IMR-90 (cell line): ENCODE measurements at regions not wholly inside any gene's neighbourhood (a gene's known extent, or its start where the extent isn't known, plus 50 kb on each side); places are given as distances from the start of the nearest gene placed in this dataset.

Experiments used
- ATAC-seq: fragments of 200-7000 bp; cut with Tn5 transposase; 2 replicates; pipeline ENCODE4 v1.9.1; 2020; ENCODE audit warnings: low read depth, mild to moderate bottlenecking, moderate library complexity
- BruUV-seq: library from RNA; stranded (reverse); fragments of 400-500 nt; replicated peaks from 2 replicates; lab custom pipeline; 2021; lab: Mats Ljungman, UMichigan
- CTCF ChIA-PET: fragments of 300-600 bp; formaldehyde crosslinking; extraction: SDS; loops from one replicate; lab custom pipeline; 2021; ENCODE audit warnings: antibody characterized with exemption; lab: Yijun Ruan, JAX
- POLR2A ChIA-PET: fragments of 300-600 bp; sonication (Branson Sonifier 250); formaldehyde crosslinking; loops from one replicate; lab custom pipeline; 2022; ENCODE audit warnings: antibody characterized with exemption; ENCODE audit not compliant: unreplicated experiment; lab: Charles Lee
- DNase-seq: peaks from one replicate; pipeline ENCODE4 v3.0.0; 2013
- H2AFZ ChIP-seq: replicated peaks from 2 replicates; pipeline ENCODE3; 2013; ENCODE audit warnings: low read length, mild to moderate bottlenecking; ENCODE audit not compliant: poor library complexity
- H2AK5ac ChIP-seq: 2 replicates; pipeline ENCODE4 v1.6.1; 2013; ENCODE audit warnings: low read depth, low read length, inconsistent platforms
- H2AK9ac ChIP-seq: replicated peaks from 2 replicates; pipeline ENCODE3; 2013; ENCODE audit warnings: mild to moderate bottlenecking, low read depth, low read length, moderate library complexity; ENCODE audit not compliant: poor library complexity
- H2BK120ac ChIP-seq: 2 replicates; pipeline ENCODE4 v1.6.1; 2013; ENCODE audit warnings: low read depth, low read length, inconsistent platforms
- H2BK15ac ChIP-seq: 3 replicates; pipeline ENCODE4 v1.6.1; 2013; ENCODE audit warnings: low read depth, low read length, inconsistent platforms
- H2BK20ac ChIP-seq: 2 replicates; pipeline ENCODE4 v1.6.1; 2013; ENCODE audit warnings: low read depth, mild to moderate bottlenecking, inconsistent platforms, low read length, moderate library complexity
- H2BK5ac ChIP-seq: 2 replicates; pipeline ENCODE4 v1.6.1; 2013; ENCODE audit warnings: mild to moderate bottlenecking, low read depth, low read length, inconsistent platforms; ENCODE audit not compliant: poor library complexity, severe bottlenecking
- H3K14ac ChIP-seq: replicated peaks from 2 replicates; pipeline ENCODE4 v1.6.1; 2013; ENCODE audit warnings: low read depth, low read length, inconsistent platforms
- H3K18ac ChIP-seq: 2 replicates; pipeline ENCODE4 v1.6.1; 2013; ENCODE audit warnings: low read depth, low read length, control low read depth
- H3K23ac ChIP-seq: 2 replicates; pipeline ENCODE4 v1.6.1; 2013; ENCODE audit warnings: low read depth, low read length, inconsistent platforms
- H3K27ac ChIP-seq: 2 replicates; pipeline ENCODE4 v1.5.1; 2013; ENCODE audit warnings: mild to moderate bottlenecking, control low read depth, low read length; ENCODE audit not compliant: insufficient read depth
- H3K27me3 ChIP-seq: 2 replicates; pipeline ENCODE4 v1.6.1; 2013; ENCODE audit warnings: low read length; ENCODE audit not compliant: control insufficient read depth, insufficient read depth
- H3K36me3 ChIP-seq: 2 replicates; pipeline ENCODE4 v1.6.1; 2013; ENCODE audit warnings: low read length, mixed read lengths; ENCODE audit not compliant: control insufficient read depth, insufficient read depth
- H3K4ac ChIP-seq: 2 replicates; pipeline ENCODE4 v1.6.1; 2013; ENCODE audit warnings: low read depth, low read length, inconsistent platforms
- H3K4me1 ChIP-seq: 2 replicates; pipeline ENCODE4 v1.6.1; 2013; ENCODE audit warnings: low read length, mixed read lengths; ENCODE audit not compliant: control insufficient read depth, insufficient read depth
- H3K4me2 ChIP-seq: 2 replicates; pipeline ENCODE4 v1.6.1; 2013; ENCODE audit warnings: low read depth, mild to moderate bottlenecking, control low read depth, low read length, moderate library complexity
- H3K4me3 ChIP-seq: 2 replicates; pipeline ENCODE4 v1.5.1; 2013; ENCODE audit warnings: low read depth, mild to moderate bottlenecking, control low read depth, low read length, moderate library complexity; ENCODE audit not compliant: insufficient read depth
- H3K56ac ChIP-seq: 2 replicates; pipeline ENCODE4 v1.6.1; 2013; ENCODE audit warnings: low read length, inconsistent platforms; ENCODE audit not compliant: insufficient read depth; ENCODE audit errors: extremely low read depth
- H3K79me1 ChIP-seq, 2 experiments: 2 replicates each; pipeline ENCODE4 v1.6.1; 2013; ENCODE audit warnings: low read length in 2 of 2, inconsistent platforms in 1 of 2, low read depth in 1 of 2
- H3K9ac ChIP-seq: 2 replicates; pipeline ENCODE4 v1.6.1; 2013; ENCODE audit warnings: low read depth, low read length, control low read depth
- H3K9me1 ChIP-seq: 2 replicates; pipeline ENCODE4 v1.6.1; 2013; ENCODE audit warnings: low read length, inconsistent platforms; ENCODE audit not compliant: insufficient read depth
- H3K9me3 ChIP-seq: 2 replicates; pipeline ENCODE4 v1.6.1; 2013; ENCODE audit warnings: low read length; ENCODE audit not compliant: control insufficient read depth, insufficient read depth
- H4K20me1 ChIP-seq: 2 replicates; pipeline ENCODE4 v1.6.1; 2013; ENCODE audit warnings: low read length, inconsistent platforms; ENCODE audit not compliant: insufficient read depth
- H4K5ac ChIP-seq: 2 replicates; pipeline ENCODE4 v1.6.1; 2013; ENCODE audit warnings: mild to moderate bottlenecking, low read depth, low read length, control low read depth
- H4K8ac ChIP-seq, 2 experiments: 2 replicates each; pipeline ENCODE4 v1.6.1; 2013; ENCODE audit warnings: low read depth in 2 of 2, low read length in 2 of 2, control low read depth in 1 of 2, inconsistent platforms in 1 of 2
- H4K91ac ChIP-seq: 2 replicates; pipeline ENCODE4 v1.6.1; 2013; ENCODE audit warnings: low read depth, low read length, inconsistent platforms; ENCODE audit not compliant: insufficient read depth
- BHLHE40 ChIP-seq: fragments of 150-350 bp; IDR thresholded peaks from 2 replicates; pipeline ENCODE4 v1.6.1; 2016; ENCODE audit warnings: mild to moderate bottlenecking, low read depth, low read length
- CEBPB ChIP-seq: IDR thresholded peaks from 2 replicates; pipeline ENCODE4 v1.6.1; 2012; ENCODE audit warnings: low read depth, low read length, improper control_type of control experiment
- FOS ChIP-seq: fragments of 150-350 bp; IDR thresholded peaks from 2 replicates; pipeline ENCODE4 v1.6.1; 2016; ENCODE audit warnings: low read depth, low read length
- MAZ ChIP-seq: IDR thresholded peaks from 2 replicates; pipeline ENCODE4 v1.6.1; 2012; ENCODE audit warnings: low read depth, mild to moderate bottlenecking, low read length, improper control_type of control experiment, moderate library complexity, borderline replicate concordance
- MXI1 ChIP-seq: IDR thresholded peaks from 2 replicates; pipeline ENCODE4 v1.6.1; 2012; ENCODE audit warnings: low read depth, mild to moderate bottlenecking, low read length, moderate library complexity, borderline replicate concordance
- NFE2L2 ChIP-seq: fragments of 150-350 bp; IDR thresholded peaks from 2 replicates; pipeline ENCODE4 v1.6.1; 2016; ENCODE audit warnings: low read depth, mild to moderate bottlenecking, low read length
- POLR2A ChIP-seq: IDR thresholded peaks from 2 replicates; pipeline ENCODE4 v1.6.1; 2012; ENCODE audit warnings: mild to moderate bottlenecking, low read depth, low read length
- RCOR1 ChIP-seq: IDR thresholded peaks from 2 replicates; pipeline ENCODE4 v1.6.1; 2012; ENCODE audit warnings: mild to moderate bottlenecking, low read length, improper control_type of control experiment; ENCODE audit not compliant: insufficient replicate concordance
- RFX5 ChIP-seq: IDR thresholded peaks from 2 replicates; pipeline ENCODE4 v1.8.0; 2012; ENCODE audit warnings: low read depth, mild to moderate bottlenecking, low read length, moderate library complexity
- SMC3 ChIP-seq: fragments of 150-350 bp; IDR thresholded peaks from 2 replicates; pipeline ENCODE4 v1.6.1; 2016; ENCODE audit warnings: low read depth, mild to moderate bottlenecking, antibody characterized with exemption, low read length, moderate library complexity
- WGBS, 2 experiments: methylation state at CpG; one replicate each; pipeline versions ENCODE4 v1.1.5 to v1.1.7; 2013; ENCODE audit warnings: missing lambda C conversion rate in 2 of 2; ENCODE audit not compliant: insufficient read length in 1 of 2; ENCODE audit errors: extremely low coverage in 2 of 2; 5-methylcytosine and 5-hydroxymethylcytosine counted together
- dilution Hi-C: fragments of 300-500 bp; cut with HindIII; formaldehyde crosslinking; loops from one replicate; pipeline ENCODE4 v1.14.3; 2018; ENCODE audit warnings: low sequenced_read_pairs; ENCODE audit not compliant: unreplicated experiment
- in situ Hi-C: fragments of 300-500 bp; cut with MboI; formaldehyde crosslinking; loops from 3 replicates; pipeline ENCODE4 v1.14.3; 2019; ENCODE audit warnings: low sequenced_read_pairs, inconsistent platforms, mixed read lengths
- intact Hi-C: fragments of 100-400 bp; cut with micrococcal nuclease; formaldehyde crosslinking; loops from 2 replicates; pipeline ENCODE4 v1.10.0; 2022
- TF ChIP-seq, protein P1 (sequence below): fragments of 150-350 bp; IDR thresholded peaks from 2 replicates; pipeline ENCODE4 v1.6.1; 2016; ENCODE audit warnings: low read depth, mild to moderate bottlenecking, low read length, moderate library complexity, borderline replicate concordance
- TF ChIP-seq, protein P2 (sequence below): fragments of 150-350 bp; IDR thresholded peaks from 2 replicates; pipeline ENCODE4 v1.6.1; 2017; ENCODE audit warnings: mild to moderate bottlenecking, antibody characterized with exemption, low read length, low read depth
- TF ChIP-seq, protein P3 (sequence below): conservative IDR thresholded peaks from 2 replicates; pipeline ENCODE4 v1.5.1; 2012; ENCODE audit warnings: mild to moderate bottlenecking, low read depth, low read length, improper control_type of control experiment

GRCh38 chr20:56689318-56689717, 60.2 kb downstream of the TFAP2C start:
- Histone ChIP-seq H2BK15ac (no peak overlapping the region), H3K27me3 (peaks cover 3% of the 10 kb centered on the region; the same call in 1 of the 2 replicates), H4K91ac (no peak overlapping the region), H3K23ac (no peak overlapping the region), H2BK20ac (no peak overlapping the region), H3K9me3 (no peaks in the 10 kb centered on the region), H2AK5ac (no peak overlapping the region), H3K18ac (no peak overlapping the region), H3K36me3 (no peaks in the 10 kb centered on the region), H2BK120ac (no peak overlapping the region), H3K4me3 (no peak overlapping the region), H2AK9ac (no peak overlapping the region), H4K8ac (no peak overlapping the region), H3K56ac (no peak overlapping the region), H4K5ac (no peak overlapping the region), H4K20me1 (no peaks in the 10 kb centered on the region), H3K9ac (no peak overlapping the region), H2BK5ac (no peak overlapping the region), H3K79me1 (no peaks in the 10 kb centered on the region), H3K27ac (no peak overlapping the region), H3K4ac (no peak overlapping the region), H3K4me2 (no peak overlapping the region), H3K14ac (no peak overlapping the region), H3K4me1 (no peaks in the 10 kb centered on the region), H2AFZ (no peak overlapping the region), H3K9me1 (no peaks in the 10 kb centered on the region; the same call in 1 of the 2 replicates)
- ChIA-PET CTCF (no interaction called here), POLR2A (no interaction called here)
- DNase-seq = no peak
- in situ Hi-C loops (no loop called here), dilution Hi-C loops (no loop called here), intact Hi-C loops (no loop called here)
- WGBS, 2 experiments = 10% methylated on average over 2 of the region's 7 CpGs; no CpG with 5 or more reads in 1 of the 2 experiments
- no peak for ATAC-seq
- no peak for TF ChIP-seq BHLHE40
- TF ChIP-seq CEBPB = no peak
- TF ChIP-seq, protein P1, sequence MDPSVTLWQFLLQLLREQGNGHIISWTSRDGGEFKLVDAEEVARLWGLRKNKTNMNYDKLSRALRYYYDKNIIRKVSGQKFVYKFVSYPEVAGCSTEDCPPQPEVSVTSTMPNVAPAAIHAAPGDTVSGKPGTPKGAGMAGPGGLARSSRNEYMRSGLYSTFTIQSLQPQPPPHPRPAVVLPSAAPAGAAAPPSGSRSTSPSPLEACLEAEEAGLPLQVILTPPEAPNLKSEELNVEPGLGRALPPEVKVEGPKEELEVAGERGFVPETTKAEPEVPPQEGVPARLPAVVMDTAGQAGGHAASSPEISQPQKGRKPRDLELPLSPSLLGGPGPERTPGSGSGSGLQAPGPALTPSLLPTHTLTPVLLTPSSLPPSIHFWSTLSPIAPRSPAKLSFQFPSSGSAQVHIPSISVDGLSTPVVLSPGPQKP = no peak
- no peak for TF ChIP-seq FOS
- TF ChIP-seq, protein P2, sequence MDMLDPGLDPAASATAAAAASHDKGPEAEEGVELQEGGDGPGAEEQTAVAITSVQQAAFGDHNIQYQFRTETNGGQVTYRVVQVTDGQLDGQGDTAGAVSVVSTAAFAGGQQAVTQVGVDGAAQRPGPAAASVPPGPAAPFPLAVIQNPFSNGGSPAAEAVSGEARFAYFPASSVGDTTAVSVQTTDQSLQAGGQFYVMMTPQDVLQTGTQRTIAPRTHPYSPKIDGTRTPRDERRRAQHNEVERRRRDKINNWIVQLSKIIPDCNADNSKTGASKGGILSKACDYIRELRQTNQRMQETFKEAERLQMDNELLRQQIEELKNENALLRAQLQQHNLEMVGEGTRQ = no peak
- no peak for TF ChIP-seq RCOR1
- TF ChIP-seq RFX5 = no peak
- TF ChIP-seq, protein P3, sequence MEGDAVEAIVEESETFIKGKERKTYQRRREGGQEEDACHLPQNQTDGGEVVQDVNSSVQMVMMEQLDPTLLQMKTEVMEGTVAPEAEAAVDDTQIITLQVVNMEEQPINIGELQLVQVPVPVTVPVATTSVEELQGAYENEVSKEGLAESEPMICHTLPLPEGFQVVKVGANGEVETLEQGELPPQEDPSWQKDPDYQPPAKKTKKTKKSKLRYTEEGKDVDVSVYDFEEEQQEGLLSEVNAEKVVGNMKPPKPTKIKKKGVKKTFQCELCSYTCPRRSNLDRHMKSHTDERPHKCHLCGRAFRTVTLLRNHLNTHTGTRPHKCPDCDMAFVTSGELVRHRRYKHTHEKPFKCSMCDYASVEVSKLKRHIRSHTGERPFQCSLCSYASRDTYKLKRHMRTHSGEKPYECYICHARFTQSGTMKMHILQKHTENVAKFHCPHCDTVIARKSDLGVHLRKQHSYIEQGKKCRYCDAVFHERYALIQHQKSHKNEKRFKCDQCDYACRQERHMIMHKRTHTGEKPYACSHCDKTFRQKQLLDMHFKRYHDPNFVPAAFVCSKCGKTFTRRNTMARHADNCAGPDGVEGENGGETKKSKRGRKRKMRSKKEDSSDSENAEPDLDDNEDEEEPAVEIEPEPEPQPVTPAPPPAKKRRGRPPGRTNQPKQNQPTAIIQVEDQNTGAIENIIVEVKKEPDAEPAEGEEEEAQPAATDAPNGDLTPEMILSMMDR = no peak
- TF ChIP-seq SMC3 = no peak
- TF ChIP-seq NFE2L2 = no peak
- no peak for TF ChIP-seq MXI1
- TF ChIP-seq POLR2A = no peak
- TF ChIP-seq MAZ = no peak
- BruUV-seq = no TSS peak
